H1 (cell line): ENCODE measurements at regions not wholly inside any gene's neighbourhood (a gene's known extent, or its start where the extent isn't known, plus 50 kb on each side); places are given as distances from the start of the nearest gene placed in this dataset.

ENCODE experiments used
- CTCF ChIA-PET: fragments of 300-600 bp; sonication (Branson Sonifier 250); formaldehyde crosslinking; loops from one replicate; lab custom pipeline; 2021; ENCODE audit not compliant: partially characterized antibody; lab: Charles Lee
- POLR2A ChIA-PET: fragments of 300-600 bp; sonication (Branson Sonifier 250); formaldehyde crosslinking; loops from one replicate; lab custom pipeline; 2021; ENCODE audit warnings: inconsistent platforms; ENCODE audit not compliant: partially characterized antibody; lab: Charles Lee
- DNase-seq, 2 experiments: peaks; one replicate each; pipeline versions ENCODE4 v3.0.0 to v3.0.0-alpha.2; 2010 to 2022; ENCODE audit warnings: low spot score in 2 of 2, low read depth in 1 of 2, mixed read lengths in 1 of 2
- FAIRE-seq: peaks from 2 replicates; lab custom pipeline; 2011; peaks lifted over from hg19 to GRCh38; lab: Jason Lieb, UNC
- H2AFZ ChIP-seq: 2 replicates; pipeline ENCODE4 v1.8.1; 2012; ENCODE audit warnings: low read length, inconsistent platforms
- H2AK5ac ChIP-seq: 2 replicates; pipeline ENCODE4 v1.6.1; 2013; ENCODE audit warnings: low read depth, low read length
- H2BK120ac ChIP-seq: replicated peaks from 2 replicates; pipeline ENCODE3; 2013; ENCODE audit warnings: low read depth, low read length, inconsistent platforms
- H2BK12ac ChIP-seq: 2 replicates; pipeline ENCODE4 v1.6.1; 2013; ENCODE audit warnings: low read depth, low read length
- H2BK15ac ChIP-seq: 2 replicates; pipeline ENCODE4 v1.6.1; 2013; ENCODE audit warnings: low read length
- H2BK20ac ChIP-seq: 2 replicates; pipeline ENCODE4 v1.6.1; 2013; ENCODE audit warnings: low read length
- H2BK5ac ChIP-seq: 2 replicates; pipeline ENCODE4 v1.6.1; 2013; ENCODE audit warnings: low read depth, low read length
- H3K14ac ChIP-seq: 2 replicates; pipeline ENCODE4 v1.6.1; 2013; ENCODE audit warnings: inconsistent platforms; ENCODE audit not compliant: insufficient read length
- H3K18ac ChIP-seq: 2 replicates; pipeline ENCODE4 v1.6.1; 2013; ENCODE audit warnings: low read length; ENCODE audit errors: extremely low read depth
- H3K23ac ChIP-seq: 2 replicates; pipeline ENCODE4 v1.6.1; 2013; ENCODE audit warnings: inconsistent platforms; ENCODE audit not compliant: insufficient read length
- H3K23me2 ChIP-seq: 2 replicates; pipeline ENCODE4 v1.6.1; 2013; ENCODE audit warnings: low read depth, low read length
- H3K27ac ChIP-seq: 2 replicates; pipeline ENCODE4 v1.6.1; 2011; ENCODE audit warnings: low read depth, low read length, inconsistent platforms
- H3K27me3 ChIP-seq, 4 experiments: replicated peaks in 1 of 4; 1 replicate in 1 of 4; 2 replicates in 3 of 4; pipeline versions ENCODE4 v1.6.1 to v1.8.1; 2011 to 2013; ENCODE audit warnings: low read length in 3 of 4, mild to moderate bottlenecking in 3 of 4, inconsistent platforms in 2 of 4, mixed read lengths in 2 of 4, moderate library complexity in 1 of 4; ENCODE audit not compliant: control insufficient read depth in 3 of 4, insufficient read depth in 3 of 4; ENCODE audit errors: extremely low read depth in 1 of 4
- H3K36me3 ChIP-seq, 4 experiments: 2 replicates each; pipeline versions ENCODE4 v1.6.1 to v1.8.1; 2011 to 2013; ENCODE audit warnings: mild to moderate bottlenecking in 4 of 4, low read length in 3 of 4, moderate library complexity in 2 of 4, control low read depth in 1 of 4, inconsistent platforms in 1 of 4; ENCODE audit not compliant: insufficient read depth in 4 of 4, control insufficient read depth in 2 of 4
- H3K4ac ChIP-seq: replicated peaks from 2 replicates; pipeline ENCODE3; 2013; ENCODE audit warnings: low read length, low read depth, mixed read lengths, inconsistent platforms; ENCODE audit not compliant: insufficient read length
- H3K4me1 ChIP-seq, 4 experiments: replicated peaks in 1 of 4; 1 replicate in 1 of 4; 2 replicates in 3 of 4; pipeline versions ENCODE4 v1.6.1 to v1.8.1; 2011 to 2013; ENCODE audit warnings: low read length in 3 of 4, inconsistent platforms in 2 of 4, mixed read lengths in 1 of 4; ENCODE audit not compliant: insufficient read depth in 4 of 4, control insufficient read depth in 3 of 4
- H3K4me2 ChIP-seq, 2 experiments: 2 replicates each; pipeline versions ENCODE4 v1.6.1 to v1.8.1; 2011 to 2013; ENCODE audit warnings: low read depth in 2 of 2, low read length in 2 of 2, control low read depth in 1 of 2, inconsistent platforms in 1 of 2, mild to moderate bottlenecking in 1 of 2; ENCODE audit not compliant: insufficient read depth in 1 of 2
- H3K4me3 ChIP-seq, 4 experiments: fragments of 200-600, 300-600 bp in 1 of 4; sonication (generic), shearing (Covaris generic), sonication (Bioruptor Twin) in 1 of 4; 2 replicates each; pipeline versions ENCODE4 v1.5.1 to v1.8.1; 2011 to 2016; ENCODE audit warnings: low read length in 4 of 4, low read depth in 3 of 4, control low read depth in 2 of 4, inconsistent platforms in 2 of 4, mild to moderate bottlenecking in 2 of 4, mixed read lengths in 1 of 4, moderate library complexity in 1 of 4; ENCODE audit not compliant: insufficient read depth in 2 of 4; ENCODE audit errors: extremely low read depth in 1 of 4
- H3K56ac ChIP-seq: replicated peaks from 2 replicates; pipeline ENCODE3; 2013; ENCODE audit warnings: low read depth, mild to moderate bottlenecking, mixed read lengths, low read length, inconsistent platforms; ENCODE audit not compliant: insufficient read length
- H3K79me1 ChIP-seq: 2 replicates; pipeline ENCODE4 v1.6.1; 2013; ENCODE audit warnings: low read depth, low read length, control low read depth
- H3K79me2 ChIP-seq, 2 experiments: 2 replicates each; pipeline versions ENCODE4 v1.6.1 to v1.8.1; 2012 to 2013; ENCODE audit warnings: low read length in 2 of 2, mild to moderate bottlenecking in 2 of 2, inconsistent platforms in 1 of 2; ENCODE audit not compliant: insufficient read depth in 2 of 2, control insufficient read depth in 1 of 2
- H3K9ac ChIP-seq, 4 experiments: replicated peaks in 1 of 4; 1 replicate in 1 of 4; 2 replicates in 3 of 4; pipeline versions ENCODE4 v1.6.1 to v1.8.1; 2011 to 2013; ENCODE audit warnings: low read depth in 3 of 4, low read length in 3 of 4, control low read depth in 2 of 4, mild to moderate bottlenecking in 2 of 4, moderate library complexity in 2 of 4, inconsistent platforms in 1 of 4; ENCODE audit errors: extremely low read depth in 1 of 4
- H3K9me3 ChIP-seq, 2 experiments: 2 replicates each; pipeline versions ENCODE4 v1.6.1 to v1.8.1; 2012 to 2013; ENCODE audit warnings: mild to moderate bottlenecking in 2 of 2, moderate library complexity in 2 of 2, control low read depth in 1 of 2, inconsistent platforms in 1 of 2, low read depth in 1 of 2, low read length in 1 of 2, mixed read lengths in 1 of 2; ENCODE audit not compliant: insufficient read depth in 2 of 2
- H4K20me1 ChIP-seq, 2 experiments: replicated peaks in 1 of 2; 2 replicates each; pipeline versions ENCODE3 to v1.8.1; 2011 to 2013; ENCODE audit warnings: inconsistent platforms in 2 of 2, low read length in 2 of 2, mild to moderate bottlenecking in 1 of 2; ENCODE audit not compliant: insufficient read depth in 2 of 2, control insufficient read depth in 1 of 2
- H4K5ac ChIP-seq: 2 replicates; pipeline ENCODE4 v1.6.1; 2013; ENCODE audit warnings: low read length, low read depth, mixed read lengths, inconsistent platforms; ENCODE audit not compliant: insufficient read length
- H4K8ac ChIP-seq: 2 replicates; pipeline ENCODE4 v1.8.0; 2013; ENCODE audit warnings: mild to moderate bottlenecking, moderate library complexity, low read length, inconsistent platforms; ENCODE audit not compliant: insufficient read depth; ENCODE audit errors: extremely low read depth
- H4K91ac ChIP-seq: replicated peaks from 2 replicates; pipeline ENCODE3; 2013; ENCODE audit warnings: low read length, mixed read lengths, inconsistent platforms; ENCODE audit not compliant: insufficient read length
- CBX5 ChIP-seq: fragments of 300-800, 300-1000 bp; sonication (generic); IDR thresholded peaks from 2 replicates; pipeline ENCODE4 v1.7.1; 2016; ENCODE audit warnings: antibody characterized with exemption, low read length, low read depth
- CREB1 ChIP-seq: IDR thresholded peaks from 2 replicates; pipeline ENCODE4 v1.6.1; 2012; ENCODE audit warnings: inconsistent platforms
- JUN ChIP-seq: IDR thresholded peaks from 2 replicates; pipeline ENCODE4 v1.6.1; 2011; ENCODE audit warnings: low read depth, mild to moderate bottlenecking, improper control_type of control experiment, low read length
- NANOG ChIP-seq: IDR thresholded peaks from 2 replicates; pipeline ENCODE4 v1.6.1; 2011; ENCODE audit warnings: low read length, low read depth, mild to moderate bottlenecking, inconsistent platforms; ENCODE audit not compliant: insufficient read depth, poor library complexity, severe bottlenecking
- POLR2A ChIP-seq, 2 experiments: IDR thresholded peaks; 1 replicate in 1 of 2; 2 replicates in 1 of 2; pipeline ENCODE4 v1.6.1; 2011; ENCODE audit warnings: low read depth in 2 of 2, low read length in 2 of 2, mild to moderate bottlenecking in 2 of 2; ENCODE audit errors: control extremely low read depth in 1 of 2
- RAD21 ChIP-seq, 2 experiments: IDR thresholded peaks in 1 of 2; conservative IDR thresholded peaks in 1 of 2; 2 replicates each; pipeline ENCODE4 v1.6.1; 2011; ENCODE audit warnings: low read depth in 2 of 2, low read length in 2 of 2, improper control_type of control experiment in 1 of 2, inconsistent platforms in 1 of 2, mild to moderate bottlenecking in 1 of 2, moderate library complexity in 1 of 2
- RBBP5 ChIP-seq: IDR thresholded peaks from 2 replicates; pipeline ENCODE4 v1.7.1; 2012; ENCODE audit warnings: low read depth, mild to moderate bottlenecking, inconsistent platforms, low read length, moderate library complexity, borderline replicate concordance
- SIRT6 ChIP-seq: IDR thresholded peaks from one replicate; pipeline ENCODE4 v1.7.1; 2012; ENCODE audit warnings: low read length, inconsistent platforms
- SP1 ChIP-seq: IDR thresholded peaks from 2 replicates; pipeline ENCODE4 v1.6.1; 2011; ENCODE audit warnings: low read depth, low read length
- SP2 ChIP-seq: IDR thresholded peaks from 2 replicates; pipeline ENCODE4 v1.6.1; 2012; ENCODE audit warnings: mild to moderate bottlenecking, low read length, inconsistent platforms
- TBP ChIP-seq: IDR thresholded peaks from 2 replicates; pipeline ENCODE4 v1.6.1; 2011; ENCODE audit warnings: low read depth, low read length, improper control_type of control experiment
- TEAD4 ChIP-seq: IDR thresholded peaks from 2 replicates; pipeline ENCODE4 v1.6.1; 2012; ENCODE audit warnings: low read depth, low read length, inconsistent platforms, mixed read lengths
- ZNF274 ChIP-seq: IDR thresholded peaks from 2 replicates; pipeline ENCODE4 v1.7.0; 2012; ENCODE audit warnings: low read length, borderline replicate concordance; ENCODE audit errors: extremely low read depth
- WGBS, 2 experiments: shearing (Covaris generic) in 1 of 2; methylation state at CpG; one replicate each; pipeline versions ENCODE4 v1.1.6 to v1.1.7; 2013 to 2015; ENCODE audit warnings: low lambda C conversion rate in 2 of 2, mixed read lengths in 2 of 2, inconsistent platforms in 1 of 2, low coverage in 1 of 2, missing lambda C conversion rate in 1 of 2; ENCODE audit not compliant: insufficient replicate concordance in 2 of 2, insufficient coverage in 1 of 2, insufficient read length in 1 of 2; ENCODE audit errors: extremely low coverage in 1 of 2, missing lambda C conversion rate in 1 of 2; 5-methylcytosine and 5-hydroxymethylcytosine counted together

DNA sequence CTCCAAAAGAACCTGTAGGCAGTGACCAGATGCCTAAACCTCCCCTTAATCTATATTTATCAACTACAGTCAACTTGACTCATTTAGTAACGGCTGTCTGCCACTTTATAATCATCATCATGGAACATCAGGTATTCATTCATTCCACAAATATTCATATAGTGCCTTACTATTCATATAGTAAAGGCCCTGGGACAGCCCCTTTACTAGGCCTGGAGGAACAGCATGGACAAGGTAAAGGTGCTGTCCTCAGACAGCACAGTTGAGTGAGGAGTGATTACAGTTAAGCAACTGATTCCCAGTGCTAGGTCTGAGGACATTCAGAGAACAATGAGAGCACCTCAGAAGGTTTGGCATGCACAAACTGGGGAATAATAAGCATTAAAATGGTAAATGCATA, 346.5 kb upstream of the RORA start:
- FAIRE-seq = no peak
- Histone ChIP-seq H4K8ac (no peak overlapping the region), H3K23me2 (no peaks in the 10 kb centered on the region; the same call in 1 of the 2 replicates), H3K4ac (no peak overlapping the region), H2BK5ac (no peak overlapping the region), H3K36me3 (no peaks in the 10 kb centered on the region; a peak in 1 of 8 replicates), H3K9me3 (no peaks in the 10 kb centered on the region), H2AFZ (no peak overlapping the region), H3K27ac (no peak overlapping the region), H3K79me2 (no peaks in the 10 kb centered on the region), H3K4me2 (no peak overlapping the region), H2BK15ac (no peak overlapping the region), H2BK12ac (no peak overlapping the region), H2BK20ac (no peak overlapping the region), H3K4me3 (no peak overlapping the region), H3K23ac (no peak overlapping the region), H3K14ac (no peak overlapping the region), H3K4me1 (no peaks in the 10 kb centered on the region), H3K18ac (no peak overlapping the region), H3K27me3 (no peaks in the 10 kb centered on the region), H2AK5ac (no peak overlapping the region), H3K9ac (no peak overlapping the region), H3K56ac (no peak overlapping the region), H2BK120ac (no peak overlapping the region), H4K20me1 (no peaks in the 10 kb centered on the region), H4K5ac (no peak overlapping the region), H4K91ac (no peak overlapping the region), H3K79me1 (no peaks in the 10 kb centered on the region)
- ChIA-PET CTCF (no interaction called here), POLR2A (no interaction called here)
- TF ChIP-seq RAD21 (IDR thresholded peaks at IDR 0.05 in 1 of 2, conservative IDR thresholded peaks at IDR 0.05 in 1 of 2; ENCODE audit: low read depth in 2 of 2, low read length in 2 of 2) (no peak), SIRT6 (no peak), POLR2A (IDR thresholded peaks at IDR 0.05; ENCODE audit: control extremely low read depth in 1 of 2, low read depth in 2 of 2, low read length in 2 of 2) (no peak), CBX5 (no peak), SP2 (no peak), JUN (no peak), SP1 (no peak), RBBP5 (no peak), CREB1 (no peak), NANOG (no peak), TBP (no peak), ZNF274 (no peak), TEAD4 (no peak)
- DNase-seq = no peak
- whole genome bisulfite sequencing, 2 experiments = 85% methylated on average over 1 of the region's 1 CpG; no CpG with 5 or more reads in 1 of the 2 experiments
